Peyer's patch (tissue), 4 donors: ENCODE measurements at regions not wholly inside any gene's neighbourhood (a gene's known extent, or its start where the extent isn't known, plus 50 kb on each side); places are given as distances from the start of the nearest gene placed in this dataset.

Experiments used
- POLR2A ChIP-seq, 2 donors: fragments of 450-650 bp; IDR thresholded peaks; one replicate each; pipeline ENCODE4 v1.5.1; 2017; ENCODE audit warnings: antibody characterized with exemption in 2 of 2, mild to moderate bottlenecking in 2 of 2, moderate library complexity in 2 of 2
- TF ChIP-seq, protein P1 (sequence below), 6 experiments: fragments of 450-650 bp in 4 of 6; fragments of 200-600 bp in 2 of 6; sonication (generic) in 1 of 6; IDR thresholded peaks; one replicate each; pipeline ENCODE4 v1.5.1; 2017 to 2019; ENCODE audit warnings: antibody characterized with exemption in 6 of 6, mild to moderate bottlenecking in 3 of 6, moderate library complexity in 1 of 6

DNA sequence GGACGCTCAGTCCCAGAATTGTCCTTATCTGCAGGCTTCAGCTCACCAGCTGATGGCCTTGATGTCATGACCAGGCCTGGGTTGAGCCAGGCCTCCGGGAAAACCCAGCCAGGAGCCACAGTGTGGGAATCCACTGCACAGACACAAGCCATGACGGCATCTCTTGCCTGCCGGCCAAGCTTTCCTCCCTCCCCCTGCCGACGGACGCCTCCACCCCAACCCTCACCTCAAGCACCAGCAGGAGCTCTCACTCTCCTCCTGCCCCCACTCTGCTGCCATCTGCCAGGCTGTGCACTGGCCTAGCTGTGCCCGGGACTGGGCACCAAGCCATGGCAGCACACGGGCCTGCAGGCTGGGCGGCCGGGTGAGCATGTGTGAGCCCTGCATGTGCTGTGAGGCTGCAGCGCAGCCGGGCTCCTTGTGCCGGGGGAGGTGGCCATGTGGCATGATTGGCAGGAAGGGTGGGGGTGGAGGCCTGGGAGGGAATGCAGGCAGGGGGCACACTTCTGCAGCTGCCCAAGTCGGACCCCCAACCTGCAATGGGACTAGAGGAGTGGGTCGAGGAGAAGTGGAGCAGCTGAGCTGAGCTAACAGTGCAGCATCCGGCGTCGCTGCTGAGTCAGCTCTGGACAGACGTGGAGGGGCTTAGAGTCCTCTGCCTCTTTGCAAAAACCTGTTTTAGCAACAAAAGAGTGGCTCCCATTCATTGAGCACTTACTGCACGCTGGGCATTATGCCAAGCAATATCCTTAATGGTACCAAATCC lies 268.5 kb downstream of the CBLN1 start:
- TF ChIP-seq, protein P1, sequence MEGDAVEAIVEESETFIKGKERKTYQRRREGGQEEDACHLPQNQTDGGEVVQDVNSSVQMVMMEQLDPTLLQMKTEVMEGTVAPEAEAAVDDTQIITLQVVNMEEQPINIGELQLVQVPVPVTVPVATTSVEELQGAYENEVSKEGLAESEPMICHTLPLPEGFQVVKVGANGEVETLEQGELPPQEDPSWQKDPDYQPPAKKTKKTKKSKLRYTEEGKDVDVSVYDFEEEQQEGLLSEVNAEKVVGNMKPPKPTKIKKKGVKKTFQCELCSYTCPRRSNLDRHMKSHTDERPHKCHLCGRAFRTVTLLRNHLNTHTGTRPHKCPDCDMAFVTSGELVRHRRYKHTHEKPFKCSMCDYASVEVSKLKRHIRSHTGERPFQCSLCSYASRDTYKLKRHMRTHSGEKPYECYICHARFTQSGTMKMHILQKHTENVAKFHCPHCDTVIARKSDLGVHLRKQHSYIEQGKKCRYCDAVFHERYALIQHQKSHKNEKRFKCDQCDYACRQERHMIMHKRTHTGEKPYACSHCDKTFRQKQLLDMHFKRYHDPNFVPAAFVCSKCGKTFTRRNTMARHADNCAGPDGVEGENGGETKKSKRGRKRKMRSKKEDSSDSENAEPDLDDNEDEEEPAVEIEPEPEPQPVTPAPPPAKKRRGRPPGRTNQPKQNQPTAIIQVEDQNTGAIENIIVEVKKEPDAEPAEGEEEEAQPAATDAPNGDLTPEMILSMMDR (IDR thresholded peaks at IDR 0.05) = no peak
- TF ChIP-seq POLR2A (IDR thresholded peaks at IDR 0.05) = no peak
